AG04450 (cell line): ENCODE measurements at regions not wholly inside any gene's neighbourhood (a gene's known extent, or its start where the extent isn't known, plus 50 kb on each side); places are given as distances from the start of the nearest gene placed in this dataset.

Experiments used
- CTCF ChIA-PET: fragments of 300-600, 350-600 bp; formaldehyde crosslinking; extraction: SDS; loops from one replicate; lab custom pipeline; 2022; ENCODE audit warnings: antibody characterized with exemption, inconsistent platforms; lab: Charles Lee
- POLR2A ChIA-PET: fragments of 350-600 bp; formaldehyde crosslinking; extraction: SDS; loops from one replicate; lab custom pipeline; 2021; ENCODE audit warnings: antibody characterized with exemption, inconsistent platforms; lab: Yijun Ruan, JAX
- DNase-seq: peaks from one replicate; pipeline ENCODE4 v3.0.0-alpha.2; 2011; ENCODE audit warnings: low read depth, low spot score
- H3K27ac ChIP-seq: one replicate; pipeline ENCODE4 v1.5.1; 2012; ENCODE audit warnings: low read depth, low read length, control low read depth
- H3K27me3 ChIP-seq: one replicate; pipeline ENCODE4 v1.6.0; 2012; ENCODE audit warnings: low read length; ENCODE audit not compliant: control insufficient read depth, insufficient read depth
- H3K4me3 ChIP-seq: 2 replicates; pipeline ENCODE4 v1.5.1; 2011; ENCODE audit warnings: mild to moderate bottlenecking, low read depth, low read length, control low read depth
- H3K9me3 ChIP-seq: 2 replicates; pipeline ENCODE4 v1.5.1; 2012; ENCODE audit warnings: low read length; ENCODE audit not compliant: control insufficient read depth, insufficient read depth
- TF ChIP-seq, protein P1 (sequence below): IDR thresholded peaks from 2 replicates; pipeline ENCODE4 v1.5.1; 2011; ENCODE audit warnings: low read depth, low read length, control low read depth, inconsistent platforms

DNA sequence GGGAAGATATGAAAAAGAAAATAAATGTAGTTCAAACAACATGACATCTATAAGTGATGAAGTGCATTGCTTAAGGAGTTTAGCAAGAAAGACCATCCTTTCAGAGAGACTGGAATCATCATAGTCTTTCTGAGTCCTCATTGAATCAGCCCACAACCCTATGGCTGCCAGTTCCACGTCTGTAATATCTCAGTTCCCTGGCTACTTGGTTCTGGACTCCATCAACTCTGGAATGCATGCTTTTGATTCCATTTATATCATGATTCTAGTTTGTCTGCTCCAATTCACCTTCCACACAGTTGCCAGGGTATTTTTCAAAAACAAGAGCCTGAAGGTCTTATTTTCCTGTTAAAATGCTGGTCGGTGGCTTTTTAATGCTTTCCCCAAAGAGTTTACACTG, 126.4 kb upstream of the MDFIC start:
- TF ChIP-seq, protein P1, sequence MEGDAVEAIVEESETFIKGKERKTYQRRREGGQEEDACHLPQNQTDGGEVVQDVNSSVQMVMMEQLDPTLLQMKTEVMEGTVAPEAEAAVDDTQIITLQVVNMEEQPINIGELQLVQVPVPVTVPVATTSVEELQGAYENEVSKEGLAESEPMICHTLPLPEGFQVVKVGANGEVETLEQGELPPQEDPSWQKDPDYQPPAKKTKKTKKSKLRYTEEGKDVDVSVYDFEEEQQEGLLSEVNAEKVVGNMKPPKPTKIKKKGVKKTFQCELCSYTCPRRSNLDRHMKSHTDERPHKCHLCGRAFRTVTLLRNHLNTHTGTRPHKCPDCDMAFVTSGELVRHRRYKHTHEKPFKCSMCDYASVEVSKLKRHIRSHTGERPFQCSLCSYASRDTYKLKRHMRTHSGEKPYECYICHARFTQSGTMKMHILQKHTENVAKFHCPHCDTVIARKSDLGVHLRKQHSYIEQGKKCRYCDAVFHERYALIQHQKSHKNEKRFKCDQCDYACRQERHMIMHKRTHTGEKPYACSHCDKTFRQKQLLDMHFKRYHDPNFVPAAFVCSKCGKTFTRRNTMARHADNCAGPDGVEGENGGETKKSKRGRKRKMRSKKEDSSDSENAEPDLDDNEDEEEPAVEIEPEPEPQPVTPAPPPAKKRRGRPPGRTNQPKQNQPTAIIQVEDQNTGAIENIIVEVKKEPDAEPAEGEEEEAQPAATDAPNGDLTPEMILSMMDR = no peak
- no peak overlapping the region for H3K4me3 ChIP-seq
- H3K27ac ChIP-seq = no peak overlapping the region
- ChIA-PET CTCF (no interaction called here), POLR2A (no interaction called here)
- H3K9me3 ChIP-seq = no peaks in the 10 kb centered on the region
- H3K27me3 ChIP-seq = no peaks in the 10 kb centered on the region
- DNase-seq = no peak

DNA sequence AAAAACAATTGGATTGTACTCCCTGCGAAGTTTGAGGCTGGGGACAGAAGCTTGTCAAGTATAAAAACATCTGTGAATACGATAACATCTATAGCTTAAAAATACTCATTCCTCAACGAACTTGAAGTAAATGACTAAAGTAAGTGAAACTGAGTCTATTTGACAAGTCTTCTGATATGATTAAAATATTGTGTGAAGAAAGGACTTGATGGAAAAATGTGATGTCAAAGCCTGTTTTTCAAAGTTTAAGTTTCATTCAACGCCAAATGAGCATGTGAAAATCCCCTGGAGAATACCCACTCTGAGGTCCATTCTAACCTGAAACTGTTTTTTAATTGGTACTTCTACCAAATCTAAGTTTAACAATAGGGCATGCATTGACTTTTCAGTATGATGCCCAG, 122.3 kb upstream of the MDFIC start:
- TF ChIP-seq, protein P1 = no peak
- no peaks in the 10 kb centered on the region for H3K27me3 ChIP-seq
- no peak overlapping the region for H3K4me3 ChIP-seq
- no peak for DNase-seq
- H3K9me3 ChIP-seq = no peaks in the 10 kb centered on the region
- ChIA-PET POLR2A (no interaction called here), CTCF (no interaction called here)
- H3K27ac ChIP-seq = no peak overlapping the region

DNA sequence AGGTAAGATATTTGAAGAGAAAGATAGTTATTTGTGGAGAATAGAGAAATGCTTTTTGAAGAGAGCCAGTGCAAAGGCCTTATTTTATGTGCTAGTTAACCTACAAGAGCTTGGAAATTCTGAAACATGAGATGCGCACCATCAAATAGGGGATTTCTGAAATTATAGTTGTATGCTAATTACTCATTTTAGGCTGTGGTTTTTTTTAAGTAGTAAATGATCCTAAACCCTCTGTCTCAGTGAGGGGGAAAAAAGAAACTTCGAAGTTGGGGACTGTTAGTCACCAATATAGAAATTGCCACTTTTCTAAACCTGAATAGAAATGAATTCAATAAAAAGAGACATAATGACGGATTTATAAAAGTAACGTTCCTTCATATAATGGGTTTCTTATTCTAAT, 119.3 kb upstream of the MDFIC start:
- POLR2A ChIA-PET = no interaction called here
- TF ChIP-seq, protein P1 = no peak

DNA sequence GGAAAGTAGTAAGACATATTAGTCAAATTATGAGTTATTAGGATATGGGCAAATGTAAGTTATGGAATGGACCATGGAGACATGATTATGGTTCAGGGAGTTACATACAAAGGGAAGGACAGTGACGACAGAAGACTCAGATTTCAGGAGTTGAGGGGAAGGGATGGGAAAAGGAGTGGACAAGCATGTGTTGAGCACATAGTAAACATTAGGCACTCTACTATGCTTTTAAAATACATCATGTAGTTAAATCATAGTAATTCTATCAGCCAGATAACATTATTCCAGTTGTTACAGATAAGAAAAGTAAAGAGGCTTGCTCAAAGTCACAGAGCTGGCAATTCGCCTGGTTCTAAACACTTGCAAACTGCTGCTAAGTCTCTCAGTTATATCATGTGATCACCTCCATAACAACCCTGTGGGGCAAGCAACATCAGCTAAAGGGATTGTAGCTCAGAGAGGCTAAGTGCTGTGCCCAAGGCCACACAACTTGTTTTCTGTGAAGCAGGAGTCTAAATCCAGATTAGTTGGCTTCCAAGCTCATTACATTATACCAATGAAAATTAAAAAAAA, 115.2 kb upstream of the MDFIC start:
- Histone ChIP-seq H3K9me3 (no peaks in the 10 kb centered on the region), H3K27me3 (no peaks in the 10 kb centered on the region), H3K27ac (no peak overlapping the region), H3K4me3 (no peak overlapping the region)
- DNase-seq = no peak
- CTCF ChIA-PET = no interaction called here
- TF ChIP-seq, protein P1 = no peak
- POLR2A ChIA-PET = interaction anchor here (0.9 kb wide), 1 partner anchor 14 kb away, joined by 3 read pairs; no protein-coding TSS in a partner anchor

More for the DNA sequence above, 119.3 kb upstream of the MDFIC start:
- H3K9me3 ChIP-seq = no peaks in the 10 kb centered on the region
- CTCF ChIA-PET = no interaction called here
- H3K27me3 ChIP-seq = no peaks in the 10 kb centered on the region
- H3K4me3 ChIP-seq = no peak overlapping the region
- no peak for DNase-seq
- H3K27ac ChIP-seq = no peak overlapping the region

DNA sequence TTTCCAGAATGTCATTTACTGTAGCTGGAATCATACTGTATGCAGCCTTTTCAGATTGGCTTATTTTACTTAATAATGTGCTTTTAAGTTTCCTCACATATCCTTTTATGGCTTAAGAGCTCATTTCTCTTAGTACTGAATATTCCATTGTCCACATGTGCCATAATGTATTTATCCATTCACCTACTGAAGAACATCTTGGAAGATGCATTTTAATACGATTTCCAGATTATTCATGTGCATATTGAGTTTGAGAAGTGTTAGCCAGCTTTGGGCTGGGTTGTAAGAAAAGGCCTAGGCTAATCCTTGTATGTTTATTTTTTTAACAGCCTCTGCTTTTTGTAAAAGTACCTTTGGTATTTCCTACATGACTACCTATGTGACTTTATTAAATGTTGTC, 109.3 kb upstream of the MDFIC start:
- DNase-seq = no peak
- ChIA-PET POLR2A (no interaction called here), CTCF (no interaction called here)
- Histone ChIP-seq H3K4me3 (no peak overlapping the region), H3K27me3 (no peaks in the 10 kb centered on the region), H3K9me3 (no peaks in the 10 kb centered on the region), H3K27ac (no peak overlapping the region)
- TF ChIP-seq, protein P1 = no peak
